PC-9 (cell line): ENCODE measurements at regions not wholly inside any gene's neighbourhood (a gene's known extent, or its start where the extent isn't known, plus 50 kb on each side); places are given as distances from the start of the nearest gene placed in this dataset.

Experiments used
- BruUV-seq: library from RNA; stranded (reverse); fragments of 400-500 nt; replicated peaks from 2 replicates; lab custom pipeline; 2021; lab: Mats Ljungman, UMichigan
- CTCF ChIA-PET: fragments of 300-600 bp; sonication (Branson Sonifier 250); formaldehyde crosslinking; loops from one replicate; lab custom pipeline; 2022; ENCODE audit warnings: antibody characterized with exemption; lab: Charles Lee
- POLR2A ChIA-PET: fragments of 300-600 bp; sonication (Branson Sonifier 250); formaldehyde crosslinking; loops from one replicate; lab custom pipeline; 2022; ENCODE audit warnings: antibody characterized with exemption; ENCODE audit not compliant: unreplicated experiment; lab: Charles Lee
- DNase-seq, 2 experiments: peaks; one replicate each; pipeline versions ENCODE4 v3.0.0 to v3.0.0-alpha.2; 2015 to 2022; ENCODE audit warnings: mixed read lengths in 1 of 2
- H2AFZ ChIP-seq: fragments of 200-600 bp; sonication (generic); 2 replicates; pipeline ENCODE4 v1.8.1; 2017; ENCODE audit warnings: antibody characterized with exemption
- H3F3A ChIP-seq: fragments of 200-600 bp; sonication (generic); 2 replicates; pipeline ENCODE4 v1.8.1; 2017; ENCODE audit warnings: antibody characterized with exemption, mild to moderate bottlenecking, low read depth; ENCODE audit not compliant: insufficient read depth
- H3K27ac ChIP-seq: fragments of 200-600 bp; sonication (generic); 2 replicates; pipeline ENCODE4 v1.6.1; 2016; ENCODE audit warnings: mixed run types
- H3K27me3 ChIP-seq: fragments of 200-600 bp; sonication (generic); 2 replicates; pipeline ENCODE4 v1.6.1; 2016; ENCODE audit warnings: low read depth, mixed run types; ENCODE audit not compliant: insufficient read depth
- H3K36me3 ChIP-seq: fragments of 200-600 bp; sonication (generic); 2 replicates; pipeline ENCODE4 v1.6.1; 2016; ENCODE audit warnings: low read depth, mixed run types
- H3K4me1 ChIP-seq: fragments of 200-600 bp; sonication (generic); replicated peaks from 2 replicates; pipeline ENCODE4 v1.6.1; 2016; ENCODE audit warnings: mixed run types; ENCODE audit not compliant: insufficient read depth
- H3K4me2 ChIP-seq: fragments of 200-600 bp; sonication (generic); 2 replicates; pipeline ENCODE4 v1.6.1; 2017; ENCODE audit warnings: mixed run types
- H3K4me3 ChIP-seq: fragments of 200-600 bp; sonication (generic); 2 replicates; pipeline ENCODE4 v1.6.1; 2016; ENCODE audit warnings: mixed run types
- H3K79me2 ChIP-seq: fragments of 200-600 bp; sonication (generic); 2 replicates; pipeline ENCODE4 v1.6.1; 2017; ENCODE audit warnings: low read depth, mixed run types
- H3K9me2 ChIP-seq: fragments of 200-600 bp; sonication (generic); 2 replicates; pipeline ENCODE4 v1.8.1; 2017; ENCODE audit warnings: mild to moderate bottlenecking; ENCODE audit not compliant: insufficient read depth
- H3K9me3 ChIP-seq: fragments of 200-600 bp; sonication (generic); 2 replicates; pipeline ENCODE4 v1.8.1; 2016; ENCODE audit warnings: low read depth; ENCODE audit not compliant: insufficient read depth
- H4K20me1 ChIP-seq: fragments of 200-600 bp; sonication (generic); 2 replicates; pipeline ENCODE4 v1.8.1; 2017; ENCODE audit not compliant: insufficient read depth
- CTCF ChIP-seq: fragments of 200-600 bp; sonication (generic); conservative IDR thresholded peaks from 2 replicates; pipeline ENCODE4 v1.6.1; 2017; ENCODE audit warnings: mixed run types, antibody characterized with exemption, mild to moderate bottlenecking, moderate library complexity
- EZH2 ChIP-seq: fragments of 200-600 bp; sonication (generic); IDR thresholded peaks from 2 replicates; pipeline ENCODE4 v1.8.0; 2017; ENCODE audit warnings: antibody characterized with exemption, low read depth
- intact Hi-C: fragments of 100-400 bp; cut with micrococcal nuclease; formaldehyde crosslinking; loops from one replicate; pipeline ENCODE4 v1.10.0; 2022; ENCODE audit not compliant: unreplicated experiment

GRCh38 chr1:204742676-204743251, 57.2 kb upstream of the LRRN2 start:
- H2AFZ ChIP-seq, result no peak overlapping the region
- no peaks in the 10 kb centered on the region for H4K20me1 ChIP-seq
- no peak overlapping the region for H3K27ac ChIP-seq
- ChIA-PET CTCF (no interaction called here), POLR2A (no interaction called here)
- H3K4me2 ChIP-seq, result no peak overlapping the region
- 0 out of 2 replicates have a peak, but pooled peaks cover 3% of the 10 kb centered on the region for H3K9me3 ChIP-seq
- no peak overlapping the region for H3K4me3 ChIP-seq
- TF ChIP-seq CTCF (no peak), EZH2 (no peak)
- no peaks in the 10 kb centered on the region for H3K9me2 ChIP-seq
- H3K36me3 ChIP-seq, result no peaks in the 10 kb centered on the region
- intact Hi-C loops, result no loop called here
- no peaks in the 10 kb centered on the region for H3K79me2 ChIP-seq
- H3K27me3 ChIP-seq, result peaks cover 3% of the 10 kb centered on the region; the same call in 1 of the 2 replicates
- BruUV-seq, result no TSS peak
- DNase-seq, result no peak
- H3F3A ChIP-seq, result no peaks in the 10 kb centered on the region
- no peaks in the 10 kb centered on the region for H3K4me1 ChIP-seq

DNA sequence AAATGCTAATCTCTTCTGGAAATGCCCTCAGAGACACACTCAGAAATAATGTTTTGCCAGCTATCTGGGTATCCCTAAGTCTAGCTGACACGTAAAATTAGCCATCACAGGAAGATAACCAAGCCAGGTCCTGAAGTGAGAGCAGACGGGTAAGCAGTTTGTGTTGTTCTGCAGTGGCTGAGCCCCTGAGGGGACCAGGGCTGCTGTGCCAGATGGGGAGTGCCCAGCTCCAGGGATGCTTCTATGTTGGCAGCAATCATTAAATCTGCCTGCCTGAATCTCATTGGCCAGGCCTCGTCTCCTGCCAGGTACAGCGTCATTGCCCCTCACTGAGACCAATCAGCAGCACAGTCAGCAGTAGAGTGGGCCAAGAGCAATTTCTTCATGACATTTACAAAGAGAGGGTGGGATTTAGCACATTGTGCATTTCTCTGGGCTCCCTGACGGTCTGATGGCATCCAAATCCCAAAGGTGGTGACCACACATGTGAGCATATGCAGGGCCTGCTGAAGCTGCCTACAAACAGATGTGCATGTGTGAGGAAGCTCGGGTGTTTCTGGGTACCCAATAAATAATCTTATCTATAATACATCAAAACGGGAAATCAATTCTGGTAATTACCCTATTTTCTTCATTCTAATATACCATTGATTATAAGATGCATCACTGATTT, 58.7 kb upstream of the LRRN2 start:
- no peaks in the 10 kb centered on the region for H3K36me3 ChIP-seq
- H3K9me3 ChIP-seq, result no peaks in the 10 kb centered on the region
- H3K27ac ChIP-seq, result no peak overlapping the region
- H3K4me2 ChIP-seq, result no peak overlapping the region
- intact Hi-C loops, result no loop called here
- POLR2A ChIA-PET, result no interaction called here
- H3K4me1 ChIP-seq, result no peaks in the 10 kb centered on the region
- peaks cover 3% of the 10 kb centered on the region; the same call in 1 of the 2 replicates for H3K27me3 ChIP-seq
- no peaks in the 10 kb centered on the region for H3K9me2 ChIP-seq
- DNase-seq, result no peak
- no peaks in the 10 kb centered on the region for H4K20me1 ChIP-seq
- BruUV-seq, result no TSS peak
- H2AFZ ChIP-seq, result no peak overlapping the region
- H3K4me3 ChIP-seq, result no peak overlapping the region
- no peak for TF ChIP-seq CTCF
- no peak for TF ChIP-seq EZH2
- H3F3A ChIP-seq, result no peaks in the 10 kb centered on the region
- CTCF ChIA-PET, result no interaction called here
- H3K79me2 ChIP-seq, result no peaks in the 10 kb centered on the region

DNA sequence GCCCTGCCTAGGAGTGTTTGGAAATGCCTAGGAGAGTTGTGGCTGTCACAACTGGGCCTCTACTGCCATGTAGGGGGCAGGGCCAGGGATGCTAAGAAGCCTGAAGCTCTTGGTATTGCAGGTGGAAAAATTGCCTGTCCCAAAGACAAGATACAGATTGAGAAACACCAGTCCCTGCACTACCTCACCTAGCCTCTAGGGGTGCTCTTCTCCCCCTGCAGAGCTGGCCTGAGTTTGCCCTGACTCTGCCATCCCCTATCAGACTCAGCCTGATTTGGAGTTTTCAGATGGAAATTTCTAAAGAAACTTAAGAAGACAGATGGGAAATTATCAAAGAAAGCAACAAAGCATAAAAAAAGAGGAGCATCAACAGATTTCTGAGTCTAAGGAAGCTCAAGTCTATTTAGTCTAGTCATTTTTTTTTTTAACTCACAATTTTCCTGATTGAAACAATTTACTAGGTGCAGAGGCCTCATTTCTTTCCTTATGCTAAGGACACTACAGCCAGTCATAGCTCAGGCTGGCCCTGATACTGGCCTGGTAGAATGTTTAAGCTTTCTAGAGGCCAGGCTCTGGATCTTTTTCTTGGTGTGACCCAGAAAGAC, 61.4 kb upstream of the LRRN2 start:
- peaks cover 2% of the 10 kb centered on the region; the same call in 1 of the 2 replicates for H3K27me3 ChIP-seq
- no peaks in the 10 kb centered on the region for H3K36me3 ChIP-seq
- no peaks in the 10 kb centered on the region for H3K79me2 ChIP-seq
- TF ChIP-seq CTCF (peak; percentile 94), EZH2 (no peak)
- ChIA-PET CTCF (interaction anchor here (0.6 to 1.7 kb wide), 2 partner anchors 17 to 67 kb away, joined by 3 to 4 read pairs; no protein-coding TSS in a partner anchor), POLR2A (no interaction called here)
- H3F3A ChIP-seq, result no peaks in the 10 kb centered on the region
- no peak overlapping the region for H2AFZ ChIP-seq
- H3K9me3 ChIP-seq, result no peaks in the 10 kb centered on the region
- peaks cover 8% of the 10 kb centered on the region; the same call in 1 of the 2 replicates for H3K4me1 ChIP-seq
- no peak overlapping the region for H3K4me2 ChIP-seq
- H3K4me3 ChIP-seq, result no peak overlapping the region
- H3K27ac ChIP-seq, result no peak overlapping the region
- BruUV-seq, result no TSS peak
- intact Hi-C loops, result no loop called here
- H3K9me2 ChIP-seq, result no peaks in the 10 kb centered on the region
- DNase-seq, result peak in 1 of 2 experiments; percentile 51
- H4K20me1 ChIP-seq, result no peaks in the 10 kb centered on the region
